GM12875 (cell line): ENCODE measurements at regions not wholly inside any gene's neighbourhood (a gene's known extent, or its start where the extent isn't known, plus 50 kb on each side); places are given as distances from the start of the nearest gene placed in this dataset.
"Not testable (repeated sequence)": the region's sequence is repeated elsewhere in the genome, so short reads cannot be mapped to it uniquely, and the experiment has no call there.

Experiments
- H3K4me3 ChIP-seq: one replicate; pipeline ENCODE4 v1.5.1; 2011; ENCODE audit warnings: low read depth, low read length, control low read depth
- TF ChIP-seq, protein P1 (sequence below): IDR thresholded peaks from 2 replicates; pipeline ENCODE4 v1.5.1; 2011; ENCODE audit warnings: low read depth, mild to moderate bottlenecking, control low read depth, inconsistent platforms, low read length, moderate library complexity, borderline replicate concordance; ENCODE audit not compliant: insufficient read depth

- H3K4me3 ChIP-seq = no peak overlapping the region
- TF ChIP-seq, protein P1, sequence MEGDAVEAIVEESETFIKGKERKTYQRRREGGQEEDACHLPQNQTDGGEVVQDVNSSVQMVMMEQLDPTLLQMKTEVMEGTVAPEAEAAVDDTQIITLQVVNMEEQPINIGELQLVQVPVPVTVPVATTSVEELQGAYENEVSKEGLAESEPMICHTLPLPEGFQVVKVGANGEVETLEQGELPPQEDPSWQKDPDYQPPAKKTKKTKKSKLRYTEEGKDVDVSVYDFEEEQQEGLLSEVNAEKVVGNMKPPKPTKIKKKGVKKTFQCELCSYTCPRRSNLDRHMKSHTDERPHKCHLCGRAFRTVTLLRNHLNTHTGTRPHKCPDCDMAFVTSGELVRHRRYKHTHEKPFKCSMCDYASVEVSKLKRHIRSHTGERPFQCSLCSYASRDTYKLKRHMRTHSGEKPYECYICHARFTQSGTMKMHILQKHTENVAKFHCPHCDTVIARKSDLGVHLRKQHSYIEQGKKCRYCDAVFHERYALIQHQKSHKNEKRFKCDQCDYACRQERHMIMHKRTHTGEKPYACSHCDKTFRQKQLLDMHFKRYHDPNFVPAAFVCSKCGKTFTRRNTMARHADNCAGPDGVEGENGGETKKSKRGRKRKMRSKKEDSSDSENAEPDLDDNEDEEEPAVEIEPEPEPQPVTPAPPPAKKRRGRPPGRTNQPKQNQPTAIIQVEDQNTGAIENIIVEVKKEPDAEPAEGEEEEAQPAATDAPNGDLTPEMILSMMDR = no peak
Measured at GRCh38 chr14:25308244-25308643, 258.3 kb upstream of the STXBP6 start.

DNA sequence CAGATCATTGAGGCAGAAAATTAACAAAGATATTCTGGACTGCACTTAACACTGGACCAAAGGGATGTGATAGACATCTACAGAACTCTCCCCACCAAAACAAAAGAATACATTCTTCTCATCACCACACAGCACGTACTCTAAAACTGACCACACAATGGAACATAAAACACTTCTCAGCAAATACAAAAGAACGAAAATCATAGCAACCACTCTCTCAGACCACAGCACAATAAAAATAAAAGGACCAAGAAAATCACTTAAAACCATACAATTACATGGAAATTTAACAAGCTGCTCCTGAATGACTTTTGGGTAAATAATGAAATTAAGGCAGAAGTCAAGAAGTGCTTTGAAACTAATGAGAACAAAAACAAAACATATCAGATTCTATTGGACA lies 254.0 kb upstream of the STXBP6 start:
- H3K4me3 ChIP-seq = no peak overlapping the region
- TF ChIP-seq, protein P1 = no peak

GRCh38 chr14:25298238-25298637 lies 248.3 kb upstream of the STXBP6 start:
- TF ChIP-seq, protein P1 = no peak
- no peak overlapping the region for H3K4me3 ChIP-seq

GRCh38 chr14:25290154-25290553 lies 240.2 kb upstream of the STXBP6 start:
- not testable (repeated sequence) for H3K4me3 ChIP-seq

- no peak overlapping the region for H3K4me3 ChIP-seq
- TF ChIP-seq, protein P1 = no peak
Measured at GRCh38 chr14:25274529-25274928, 224.6 kb upstream of the STXBP6 start.

GRCh38 chr14:25267186-25267585 lies 217.2 kb upstream of the STXBP6 start:
- H3K4me3 ChIP-seq = no peak overlapping the region
- TF ChIP-seq, protein P1 = no peak

DNA sequence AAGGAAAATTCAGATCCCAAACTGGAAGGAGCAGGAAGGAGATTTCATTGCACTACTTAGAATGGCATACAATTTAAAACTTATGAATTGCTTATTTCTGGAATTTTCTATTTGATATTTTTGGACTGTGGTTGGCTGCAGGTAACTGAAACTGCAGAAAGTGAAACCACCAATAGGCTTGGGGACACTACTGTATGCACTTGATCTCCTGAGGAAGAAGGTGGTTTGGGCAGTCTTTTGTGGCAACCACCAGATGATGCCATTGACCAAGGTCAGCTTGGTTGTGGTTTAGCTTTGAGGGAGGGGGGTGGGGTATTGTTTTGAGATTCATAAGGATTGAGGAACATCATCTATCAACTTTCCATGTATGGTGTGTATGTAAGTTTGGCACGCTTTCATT lies 209.5 kb upstream of the STXBP6 start:
- no peak overlapping the region for H3K4me3 ChIP-seq
- TF ChIP-seq, protein P1 = no peak

DNA sequence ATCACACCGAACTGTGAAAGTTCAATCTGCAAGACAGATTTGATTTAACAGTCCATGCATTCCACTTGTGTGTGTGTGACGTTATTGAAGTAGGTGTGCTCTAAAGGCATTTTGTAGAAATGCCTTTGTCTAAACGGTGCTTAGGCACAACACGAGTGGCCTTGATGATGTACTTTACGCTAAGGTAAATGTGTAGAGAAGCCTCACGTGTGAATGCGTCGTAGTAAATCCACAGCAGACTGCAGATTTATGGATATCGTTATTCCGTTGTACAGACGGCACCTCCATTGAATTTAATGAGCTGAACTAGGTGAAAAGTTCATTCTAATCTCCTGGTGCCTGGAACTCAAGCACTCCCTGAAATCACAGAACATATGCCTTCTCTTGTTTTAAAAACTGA lies 202.8 kb upstream of the STXBP6 start:
- no peak overlapping the region for H3K4me3 ChIP-seq
- TF ChIP-seq, protein P1 = no peak
